ENCODE measurements at regions not wholly inside any gene's neighbourhood (a gene's known extent, or its start where the extent isn't known, plus 50 kb on each side); places are given as distances from the start of the nearest gene placed in this dataset.

DNA sequence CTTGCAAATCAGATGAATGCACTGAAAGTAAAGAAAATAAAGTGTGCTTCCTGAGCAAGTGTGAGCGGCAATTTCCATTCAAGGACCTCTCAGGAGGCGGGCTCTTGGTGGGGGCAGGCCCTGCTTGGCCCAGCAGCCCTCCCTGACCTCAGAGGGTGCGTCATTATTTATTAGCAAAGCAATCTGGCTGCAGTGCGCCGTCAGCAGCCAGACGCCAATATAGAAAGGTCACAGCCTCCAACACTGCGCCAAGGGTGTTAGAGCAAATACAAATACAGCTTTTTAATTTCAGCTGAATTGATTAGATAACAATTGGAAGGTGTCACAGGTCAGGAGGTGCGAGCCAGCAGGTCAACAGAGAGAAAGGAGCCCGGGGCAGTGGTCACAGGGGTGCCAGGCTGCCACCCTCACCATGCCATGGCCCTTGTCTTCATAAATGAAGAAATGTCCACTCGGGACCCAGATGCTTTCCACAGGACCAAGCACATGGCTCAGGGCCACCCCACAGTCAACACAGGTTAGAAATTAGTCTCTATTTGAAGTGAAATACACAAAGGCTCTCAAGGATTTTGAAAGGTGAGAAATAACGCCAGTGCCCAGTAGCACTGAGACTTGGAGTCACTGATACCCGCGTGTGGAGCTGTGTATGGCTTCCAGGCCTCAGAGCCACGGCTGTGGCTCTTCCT lies 309.8 kb downstream of the IRX2 start:
- DNase-seq (ENCODE audit: low read depth) = no peak

DNA sequence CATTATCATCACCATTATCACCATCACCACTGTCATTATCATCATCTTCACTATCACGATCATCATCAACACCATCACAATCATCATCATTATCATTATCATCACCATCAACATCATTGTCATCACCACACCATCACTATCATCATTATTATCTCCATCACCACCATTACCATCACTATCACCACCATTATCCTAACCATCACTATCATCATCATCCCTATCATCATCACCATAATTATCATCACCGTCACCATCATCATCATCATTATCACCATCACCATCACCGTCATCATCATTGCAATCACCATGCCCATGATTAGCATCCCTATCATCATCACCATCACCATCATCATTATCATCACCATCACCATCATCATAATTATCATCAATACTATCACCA lies 311.9 kb downstream of the IRX2 start:
- no peak for DNase-seq (ENCODE audit: low read depth)

DNA sequence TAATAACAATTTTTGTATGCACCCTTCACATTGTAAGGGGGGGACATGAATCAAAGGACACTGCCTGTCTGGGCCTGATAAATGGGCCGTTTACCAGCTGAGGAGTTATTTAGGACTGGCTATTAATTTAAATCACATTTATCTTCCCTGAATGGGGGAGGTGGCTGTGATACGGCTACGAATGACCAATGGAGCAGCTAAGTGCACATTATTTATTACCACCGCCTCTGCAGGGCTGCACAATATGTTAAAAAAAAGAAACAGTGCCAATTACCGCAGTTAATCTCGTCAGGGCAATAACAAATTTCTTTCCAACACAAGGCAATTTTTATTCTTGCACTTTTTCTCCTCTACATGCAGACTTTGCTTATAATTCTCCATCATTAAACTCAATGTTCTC lies 318.4 kb downstream of the IRX2 start:
- no peak for DNase-seq (ENCODE audit: low read depth)

DNA sequence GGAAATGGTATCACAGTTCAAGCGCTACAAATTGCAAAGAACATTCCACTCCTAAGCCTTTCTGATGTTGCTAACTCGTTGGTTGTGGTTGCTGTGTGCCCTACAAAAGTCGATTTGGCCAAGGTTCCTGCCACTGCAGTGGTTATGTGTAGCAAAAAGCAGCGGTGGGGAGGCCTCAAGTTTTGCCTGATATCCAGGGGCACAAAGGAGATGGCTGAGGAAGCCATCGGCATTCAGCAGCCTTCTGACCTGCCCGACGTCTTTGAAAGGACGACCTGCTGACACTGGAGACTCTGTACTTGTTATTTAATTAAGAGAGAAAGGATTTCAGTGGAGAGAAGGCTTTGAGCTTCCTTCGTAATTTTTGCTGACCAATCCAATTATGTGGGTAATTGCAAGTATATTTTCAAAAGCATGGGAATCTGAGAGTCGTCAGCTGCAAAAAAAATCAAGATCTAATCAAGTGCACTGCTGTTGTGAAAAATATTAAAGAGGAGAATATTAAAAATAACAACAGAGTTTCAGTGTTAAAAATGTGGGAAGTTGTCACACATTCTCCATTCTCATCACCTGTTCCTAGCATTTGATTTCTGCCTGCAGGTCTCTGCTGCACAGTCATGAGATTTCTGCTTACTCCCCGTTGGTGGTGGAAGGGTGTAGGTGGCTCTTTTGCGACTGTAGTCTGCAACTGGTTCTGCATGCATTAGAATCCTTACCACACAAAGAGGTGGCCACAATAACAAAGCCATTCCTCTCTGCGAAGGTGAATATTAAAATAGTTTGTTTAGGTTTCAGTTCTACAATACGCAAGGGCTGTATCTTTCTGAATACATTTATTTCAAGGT lies 319.2 kb downstream of the IRX2 start:
- no peak for DNase-seq (ENCODE audit: low read depth)

DNA sequence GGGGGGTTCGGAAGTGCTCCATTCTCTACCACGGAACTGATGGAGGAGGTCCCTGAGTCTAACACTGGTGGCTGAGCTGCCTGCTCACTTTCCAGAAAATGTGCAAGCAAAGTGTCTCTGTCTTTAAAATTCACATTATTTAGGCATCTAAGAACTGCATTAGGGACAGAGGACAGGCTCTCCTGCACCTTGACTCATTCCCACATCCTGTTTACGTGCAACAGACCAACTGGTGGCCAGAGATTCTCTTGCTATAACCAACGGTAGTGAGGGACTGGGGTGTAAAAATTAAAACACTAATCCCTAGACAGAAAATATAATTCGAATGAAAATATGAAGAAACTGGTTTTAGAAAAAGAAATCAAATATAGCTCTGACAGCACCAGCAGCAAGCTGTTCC lies 320.9 kb downstream of the IRX2 start:
- DNase-seq (ENCODE audit: low read depth) = no peak

DNA sequence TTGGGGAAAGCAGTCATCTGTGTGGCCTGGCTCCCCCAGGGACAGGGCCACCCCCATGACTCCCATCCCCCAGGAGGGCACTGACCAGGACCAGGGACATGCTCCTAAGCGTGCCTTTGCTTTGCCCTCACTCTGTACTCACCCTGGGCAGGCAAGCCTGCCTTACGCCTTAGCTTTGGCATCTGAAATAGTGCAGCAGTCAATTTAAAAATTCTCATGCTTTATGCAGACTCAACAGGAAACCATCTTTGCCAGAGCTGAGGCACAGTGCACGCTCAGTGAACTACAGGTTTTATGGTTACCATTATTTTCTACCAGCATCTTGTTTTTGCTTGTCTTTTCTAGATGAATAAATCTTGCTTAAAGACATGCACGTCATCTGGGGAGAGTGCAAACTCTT lies 323.5 kb downstream of the IRX2 start:
- DNase-seq (ENCODE audit: low read depth) = no peak

DNA sequence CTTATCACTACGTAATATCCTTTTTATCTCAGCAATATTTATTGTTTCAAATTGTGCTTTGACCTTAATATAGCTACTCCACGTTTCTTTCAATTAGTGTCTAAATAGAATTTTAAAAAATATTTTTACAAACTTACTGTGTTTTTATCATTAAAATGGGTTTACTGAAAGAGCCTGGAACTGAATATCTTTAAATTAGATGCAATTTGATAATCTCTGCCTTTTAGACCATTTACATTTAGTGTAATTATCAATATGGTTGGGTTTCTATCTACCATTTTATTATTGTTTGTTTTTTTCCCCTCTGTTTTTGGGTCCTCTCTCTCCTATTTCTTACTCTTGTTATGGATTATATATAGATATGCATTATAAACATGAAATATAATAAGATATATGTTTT lies 327.8 kb downstream of the IRX2 start:
- DNase-seq (ENCODE audit: low read depth) = no peak

DNA sequence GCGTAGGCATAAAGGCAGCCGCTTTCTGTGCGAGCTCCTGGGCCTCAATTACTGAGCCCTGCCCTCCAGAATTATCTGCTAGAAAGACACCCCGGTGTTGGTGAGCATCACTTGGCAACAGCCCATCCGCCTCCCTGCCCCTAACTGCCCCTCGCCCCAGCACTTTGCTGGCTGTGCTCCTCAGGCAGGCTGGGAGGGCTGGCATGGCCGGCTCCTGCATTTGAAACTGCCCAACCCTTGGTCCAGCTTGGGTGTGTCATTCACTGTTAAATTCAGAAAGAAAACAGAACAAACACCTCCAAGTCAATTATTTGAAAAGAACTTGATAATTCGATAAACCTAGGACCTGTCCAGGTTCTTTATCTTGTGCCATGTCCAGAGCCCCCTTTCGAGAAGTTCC lies 334.2 kb downstream of the IRX2 start:
- no peak for DNase-seq (ENCODE audit: low read depth)

DNA sequence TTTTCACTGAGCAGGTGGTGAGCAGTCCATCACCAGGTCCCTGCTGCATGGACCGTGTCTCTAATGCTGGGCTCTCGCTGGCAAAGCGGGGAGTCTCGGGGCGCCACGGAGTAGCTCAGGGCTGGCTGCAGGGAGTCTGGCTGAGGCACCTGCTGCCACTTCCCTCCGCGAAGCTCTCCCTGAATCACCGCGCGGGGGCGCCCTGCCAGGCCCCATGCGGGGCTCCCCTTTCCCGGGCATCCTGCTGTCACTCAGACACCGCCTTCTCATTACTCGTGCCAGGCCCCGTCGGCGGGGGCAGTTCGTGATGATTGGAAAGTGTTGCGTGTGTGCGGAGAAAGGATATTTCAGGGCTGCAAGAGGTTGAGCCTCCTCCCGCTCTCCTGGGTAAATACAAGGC lies 335.8 kb downstream of the IRX2 start:
- no peak for DNase-seq (ENCODE audit: low read depth)

DNA sequence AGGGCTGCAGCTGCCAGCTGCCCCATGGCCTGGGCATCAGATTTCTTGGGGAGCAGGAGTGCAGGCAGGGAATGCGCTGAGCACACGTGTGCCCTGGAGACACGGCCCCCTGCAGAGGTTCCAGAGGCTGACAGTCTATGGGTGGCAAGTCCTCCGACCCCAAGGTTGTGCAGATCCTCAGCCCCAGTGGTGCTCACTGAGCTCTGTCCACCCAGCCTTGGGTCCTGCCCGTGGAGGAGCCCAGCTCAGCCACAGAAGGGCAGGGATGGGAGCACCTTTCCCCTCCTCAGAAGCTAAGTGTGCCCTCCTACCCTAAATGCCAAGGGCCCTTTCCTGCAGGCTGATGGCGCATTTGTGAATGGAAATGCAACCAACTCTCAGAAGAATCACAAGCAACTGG lies 341.0 kb downstream of the IRX2 start:
- no peak for DNase-seq (ENCODE audit: low read depth)

DNA sequence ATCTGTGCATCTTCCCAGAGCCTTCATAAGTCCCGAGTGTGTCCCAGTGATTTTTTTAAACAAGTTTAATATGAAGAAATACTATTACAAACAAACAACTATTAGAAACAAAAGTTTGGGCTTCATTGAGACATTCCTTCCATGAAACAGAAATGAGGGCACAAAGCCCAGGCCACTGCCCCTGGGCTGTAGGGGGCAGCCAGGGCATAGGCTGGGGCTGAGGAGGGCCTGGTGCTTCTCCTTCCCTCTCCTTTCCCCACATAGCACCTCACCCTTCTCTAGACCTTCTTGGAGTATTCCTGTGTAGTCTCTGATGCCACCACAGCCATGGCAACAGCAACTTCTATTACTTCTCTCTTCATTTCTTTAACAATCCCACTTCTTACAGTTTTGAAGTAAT lies 348.2 kb downstream of the IRX2 start:
- no peak for DNase-seq (ENCODE audit: low read depth)

DNA sequence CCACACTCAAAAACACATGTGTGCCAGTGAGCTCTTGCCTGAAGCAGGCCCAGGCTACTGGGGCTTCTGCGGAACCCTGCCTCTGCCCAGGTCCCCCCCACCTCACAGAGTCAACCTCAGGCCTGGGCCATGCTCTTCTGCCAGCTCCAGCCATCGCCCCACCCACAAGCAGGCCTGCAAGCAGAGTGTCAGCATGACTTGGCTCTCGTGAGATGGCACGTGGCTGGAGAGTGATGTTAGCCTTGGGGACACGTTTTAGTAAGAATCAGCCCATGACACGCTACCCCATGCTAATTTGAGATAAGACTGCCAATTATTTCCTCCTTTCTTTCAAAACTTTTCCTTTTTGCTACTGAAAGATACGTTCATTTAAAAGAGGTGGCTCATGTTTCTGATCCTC lies 351.7 kb downstream of the IRX2 start:
- DNase-seq (ENCODE audit: low read depth) = no peak

DNA sequence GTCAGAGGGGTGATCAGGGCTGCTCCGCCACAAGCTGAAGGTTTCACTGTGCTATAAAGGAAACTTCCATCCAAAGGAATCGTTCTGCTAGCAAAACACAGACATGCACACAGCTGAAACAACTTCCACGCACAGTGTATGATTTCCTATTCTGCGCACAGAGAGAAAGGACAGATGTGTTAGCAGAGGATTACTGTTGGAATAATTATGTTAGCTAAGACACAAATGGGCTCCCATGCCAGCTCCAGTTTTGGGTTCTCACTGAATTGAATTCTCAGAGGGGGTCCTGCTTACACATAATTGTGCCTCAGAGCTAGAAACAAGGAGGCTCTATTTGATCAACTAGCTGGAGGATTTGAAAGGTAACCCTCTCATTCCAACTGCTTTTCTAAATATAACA lies 352.4 kb downstream of the IRX2 start:
- DNase-seq (ENCODE audit: low read depth) = no peak

DNA sequence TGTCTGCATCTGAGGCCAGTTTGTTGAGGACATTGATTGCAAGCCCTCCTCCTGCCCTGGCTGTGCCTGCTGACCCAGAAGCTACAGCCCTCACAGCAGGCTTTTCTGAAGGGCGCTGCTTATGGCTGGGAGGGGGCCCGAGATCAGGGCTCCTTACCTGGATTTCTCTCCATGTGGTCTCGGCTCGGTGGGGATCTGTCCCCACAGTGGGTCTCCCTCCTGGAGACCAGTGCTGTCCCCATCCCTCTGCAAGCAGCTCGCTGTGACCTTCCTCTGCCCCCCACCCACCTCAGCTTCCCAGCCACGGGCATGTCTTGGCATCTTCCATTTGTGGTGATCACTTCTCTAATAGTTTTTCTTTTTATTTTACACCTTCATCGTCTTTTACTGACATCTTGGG lies 357.9 kb downstream of the IRX2 start:
- DNase-seq (ENCODE audit: low read depth) = no peak

DNA sequence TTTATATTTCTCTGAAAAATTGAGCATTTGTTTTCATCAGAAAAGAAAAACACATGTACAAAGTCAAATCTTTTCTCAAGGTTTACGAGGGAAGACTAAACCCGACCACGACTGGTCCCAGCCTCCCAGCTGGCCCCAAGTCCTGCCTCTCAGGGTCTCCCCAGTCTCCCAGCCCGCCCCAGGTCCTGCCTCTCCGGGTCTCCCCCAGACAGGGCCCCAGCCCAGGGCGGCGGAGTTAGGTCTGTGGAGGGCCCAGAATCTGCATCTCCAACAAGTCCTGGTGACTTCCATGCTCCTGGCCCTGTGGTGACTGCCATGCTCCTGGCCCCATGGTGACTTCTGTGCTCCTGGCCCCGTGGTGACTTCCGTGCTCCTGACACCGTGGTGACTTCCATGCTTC lies 359.9 kb downstream of the IRX2 start:
- no peak for DNase-seq (ENCODE audit: low read depth)

DNA sequence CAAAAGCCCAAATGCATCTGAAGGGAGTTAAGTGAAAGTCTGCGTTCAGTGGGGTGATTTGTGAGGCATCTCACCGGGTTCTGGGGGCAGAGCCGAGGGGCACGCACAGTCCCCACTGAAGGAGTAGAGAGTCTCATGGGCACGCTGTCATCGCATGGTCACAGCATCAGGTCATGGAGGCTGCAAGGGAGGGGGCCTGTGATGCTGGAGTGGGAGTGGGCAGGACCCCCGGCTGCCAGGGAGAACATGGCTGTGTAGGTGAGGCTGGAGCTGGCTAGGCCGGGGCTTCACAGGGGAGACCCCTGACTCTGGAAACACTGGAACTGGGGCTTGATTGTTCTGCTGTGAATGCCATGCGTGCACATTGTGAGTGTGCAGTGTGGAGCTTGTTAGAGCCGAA lies 360.5 kb downstream of the IRX2 start:
- no peak for DNase-seq (ENCODE audit: low read depth)

DNA sequence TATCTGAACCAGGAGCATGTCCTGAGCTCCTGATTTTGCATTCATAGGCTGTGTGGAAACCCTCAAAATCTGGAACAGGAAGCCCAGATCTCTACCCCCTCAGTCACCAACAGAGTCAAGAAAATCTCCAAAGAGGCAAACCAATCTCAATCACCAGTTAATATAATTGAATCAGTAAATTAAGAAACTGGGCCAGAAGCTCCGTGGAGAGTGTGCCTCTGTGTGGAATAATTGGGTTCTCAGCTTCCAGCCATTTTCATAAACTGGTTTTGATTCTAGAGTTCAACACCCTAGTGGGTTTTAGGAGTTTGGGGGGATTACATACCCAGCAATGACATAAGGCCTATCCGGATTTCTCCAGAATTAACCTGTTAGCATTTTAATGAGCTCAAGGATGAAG lies 362.9 kb downstream of the IRX2 start:
- DNase-seq (ENCODE audit: low read depth) = no peak

DNA sequence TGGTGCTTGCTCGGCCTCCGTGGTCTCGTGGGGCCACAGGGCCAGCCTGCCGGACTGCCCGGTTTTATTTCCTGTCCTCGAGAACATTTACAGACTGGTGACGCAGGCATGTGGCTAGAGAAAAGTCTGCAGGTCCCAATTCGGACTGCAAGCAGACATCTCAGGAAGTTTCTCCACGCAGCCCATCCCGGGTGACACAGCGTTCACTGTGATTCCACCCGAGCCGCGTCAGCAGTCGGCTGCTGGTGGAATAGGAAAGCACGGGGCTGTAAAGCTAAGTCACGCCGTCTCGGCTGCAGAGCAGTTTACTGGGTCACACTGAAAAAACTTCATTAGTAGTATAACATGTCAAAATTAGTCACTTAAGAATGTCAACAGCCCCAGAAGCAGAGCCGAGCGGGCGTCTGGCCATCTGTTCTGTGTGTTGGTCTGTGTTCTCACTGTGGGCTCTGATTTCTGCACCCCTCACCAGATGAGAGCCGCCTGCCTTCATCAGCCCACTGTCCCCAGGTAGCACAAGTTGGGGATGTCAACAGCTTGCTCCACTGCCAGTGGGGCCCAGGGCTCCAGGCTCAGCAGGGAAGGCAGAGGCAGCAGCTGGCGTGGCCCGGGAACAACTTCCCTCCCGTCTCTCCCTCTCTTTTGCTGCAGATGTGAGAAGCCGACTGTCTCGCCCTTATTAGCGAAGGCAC lies 363.7 kb downstream of the IRX2 start:
- no peak for DNase-seq (ENCODE audit: low read depth)

DNA sequence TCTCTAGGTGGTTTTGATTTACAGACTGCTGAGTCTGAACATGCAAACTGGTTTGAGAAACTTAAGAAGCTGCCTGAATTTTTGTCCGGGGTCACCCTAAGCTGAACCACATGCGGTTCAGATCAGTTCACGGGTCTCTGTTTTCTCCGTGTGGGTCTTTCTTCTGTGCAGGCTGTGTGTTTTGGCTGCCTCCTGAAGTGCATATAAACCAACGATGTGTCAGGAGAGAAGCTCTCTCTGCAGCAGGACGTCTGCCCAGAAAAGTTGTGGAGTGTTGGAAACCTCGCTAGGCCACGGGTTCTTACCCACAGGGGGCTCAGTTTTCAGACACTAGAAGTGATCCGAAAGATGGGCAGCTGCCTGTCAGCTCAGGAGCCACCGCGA lies 364.2 kb downstream of the IRX2 start:
- no peak for DNase-seq (ENCODE audit: low read depth)

DNA sequence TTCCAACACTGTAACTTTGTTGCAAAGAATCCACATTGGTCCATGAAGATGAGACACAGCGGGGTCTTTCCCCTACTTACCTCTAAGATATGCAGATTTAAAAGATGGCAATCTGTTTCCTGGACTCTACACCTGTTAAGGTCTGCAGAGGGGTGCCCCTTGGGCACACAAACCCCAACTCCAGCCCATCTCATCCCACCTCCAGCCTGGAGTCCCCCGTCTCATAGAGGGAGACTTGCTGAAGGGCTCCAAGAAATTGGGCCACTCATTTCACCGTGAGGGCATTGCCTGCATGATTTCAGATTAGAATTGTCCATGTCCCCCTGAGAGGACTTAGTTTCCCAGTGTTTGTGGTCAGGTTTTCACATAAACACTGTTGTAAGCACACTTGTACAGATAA lies 365.7 kb downstream of the IRX2 start:
- DNase-seq (ENCODE audit: low read depth) = no peak

DNA sequence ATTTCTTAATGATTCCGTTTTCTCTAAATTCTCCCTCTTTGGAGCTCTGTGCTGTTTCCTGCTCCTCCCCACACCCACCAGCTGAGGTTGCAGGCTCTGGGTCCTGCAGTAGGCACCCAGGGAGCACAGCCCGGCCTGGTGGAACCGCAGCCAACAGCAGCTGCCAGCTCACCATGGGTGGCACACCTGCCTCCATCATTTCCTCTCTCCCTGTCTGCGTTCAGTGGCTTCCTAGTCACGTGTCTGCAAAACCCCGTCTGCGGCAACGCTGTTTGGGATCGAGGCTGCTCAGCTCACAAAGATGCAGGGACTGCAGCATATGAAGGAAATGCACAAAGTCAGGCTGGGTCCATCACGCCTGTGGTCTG lies 367.8 kb downstream of the IRX2 start:
- DNase-seq (ENCODE audit: low read depth) = no peak

DNA sequence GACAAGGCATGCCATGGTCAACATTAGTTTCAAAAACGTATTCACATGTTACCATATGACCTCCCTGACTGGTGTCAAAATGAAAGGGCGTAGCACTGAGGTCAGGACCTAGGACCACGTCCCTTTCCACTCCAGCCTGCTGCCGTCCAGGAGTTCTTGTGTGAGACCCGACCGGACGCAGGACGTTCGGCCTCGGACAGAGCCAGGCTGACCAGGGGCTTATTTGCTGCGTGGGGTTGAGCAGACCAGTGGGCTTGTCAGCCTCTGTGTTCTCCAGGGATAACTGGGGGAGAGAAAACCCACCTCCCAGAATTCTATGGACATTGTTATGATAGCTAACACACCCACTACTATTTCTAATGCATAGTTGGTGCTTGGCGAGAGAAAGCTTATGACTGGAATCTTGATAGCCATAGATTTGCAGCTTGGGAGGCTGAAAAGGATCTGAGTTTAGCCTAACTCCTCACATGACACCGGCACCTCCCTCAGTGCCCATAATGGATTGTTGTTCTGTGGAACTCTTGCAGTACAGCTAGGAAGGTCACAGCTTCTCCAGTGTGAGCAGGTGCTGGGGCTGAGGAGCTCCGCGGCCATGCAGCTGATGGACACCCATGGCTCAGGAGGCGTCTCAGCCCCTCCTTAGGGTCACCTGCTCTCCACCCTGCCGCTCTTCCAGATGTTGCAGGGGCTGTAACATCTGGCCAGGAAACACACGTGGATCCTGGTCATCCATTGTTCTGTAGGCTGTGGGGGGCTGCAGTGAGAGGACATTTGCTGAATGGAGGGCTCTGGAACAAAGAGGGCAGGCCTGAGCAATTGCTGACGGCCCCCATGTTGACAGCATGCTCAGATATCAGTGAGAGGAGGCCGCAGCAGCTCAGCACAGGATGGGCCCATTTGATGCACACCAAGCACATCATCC lies 368.4 kb downstream of the IRX2 start:
- DNase-seq (ENCODE audit: low read depth) = no peak

All from fibroblast of gingiva (primary cell).